ENCODE measurements at regions not wholly inside any gene's neighbourhood (a gene's known extent, or its start where the extent isn't known, plus 50 kb on each side); places are given as distances from the start of the nearest gene placed in this dataset.

DNA sequence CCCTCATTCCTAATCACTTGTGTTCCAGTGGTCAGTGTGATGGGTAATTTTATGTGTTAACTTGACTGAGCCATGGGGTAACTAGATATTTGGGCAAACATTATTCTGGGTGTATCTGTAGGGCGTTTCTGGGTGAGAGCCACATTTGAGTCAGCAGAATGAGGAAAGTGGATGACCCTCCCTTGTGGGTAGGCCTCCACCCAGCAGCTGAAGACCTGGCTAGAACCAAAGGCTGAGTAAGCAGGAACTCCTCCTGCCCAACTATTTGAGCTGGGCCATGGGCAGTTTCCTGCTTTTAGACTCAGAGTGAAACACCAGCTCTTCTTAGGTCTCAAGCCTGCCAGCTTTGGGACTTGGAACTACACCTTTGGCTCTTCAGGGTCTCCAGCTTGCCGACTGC lies 141.8 kb downstream of the ACKR3 start:
- intact Hi-C loops (cut with DNase I), result no loop called here
- Histone ChIP-seq H3K36me3 (no peaks in the 10 kb centered on the region), H3K4me3 (no peak overlapping the region), H3K4me1 (peaks cover 0 to 25% (median 16%) of the 10 kb centered on the region in 4 donors), H3K27me3 (no peaks in the 10 kb centered on the region), H3K9me3 (no peaks in the 10 kb centered on the region), H3K27ac (no peak overlapping the region)
- DNase-seq, result peak; percentile 79
- 73 to 82% methylated on average over 2 of the region's 2 CpGs for WGBS, 2 donors
- TF ChIP-seq CTCF (IDR thresholded peaks at IDR 0.05) (no peak), POLR2AphosphoS5 (IDR thresholded peaks at IDR 0.05) (peak in 1 of 4 donors; percentile 23), EP300 (IDR thresholded peaks at IDR 0.05) (no peak), POLR2A (IDR thresholded peaks at IDR 0.05) (no peak)

DNA sequence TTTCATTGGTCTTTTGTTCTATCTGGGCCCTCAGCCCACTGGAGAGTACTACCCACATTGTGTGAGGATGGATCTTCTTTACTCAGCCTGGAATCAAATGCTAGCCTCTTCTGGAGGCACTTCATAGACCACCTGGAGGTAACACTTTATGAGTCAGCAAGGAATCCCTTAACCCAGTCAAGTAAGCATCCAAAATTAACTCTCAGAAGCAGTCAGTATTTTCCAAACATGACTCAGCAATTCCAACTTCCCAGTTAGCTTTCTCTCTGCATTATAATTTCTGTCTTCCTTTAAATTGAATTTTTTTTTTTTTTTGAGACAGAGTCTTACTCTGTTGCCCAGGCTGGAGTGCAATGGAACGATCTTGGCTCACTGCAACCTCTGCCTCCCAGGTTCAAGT lies 142.7 kb downstream of the ACKR3 start:
- Histone ChIP-seq H3K27me3 (no peaks in the 10 kb centered on the region), H3K36me3 (no peaks in the 10 kb centered on the region), H3K4me1 (peaks cover 0 to 25% (median 16%) of the 10 kb centered on the region in 4 donors), H3K4me3 (no peak overlapping the region), H3K9me3 (no peaks in the 10 kb centered on the region), H3K27ac (no peak overlapping the region)
- DNase-seq, result no peak
- WGBS, 2 donors, result 87 to 91% methylated on average over 1 of the region's 1 CpG
- intact Hi-C loops (cut with DNase I), result no loop called here
- no peak for TF ChIP-seq POLR2A (IDR thresholded peaks at IDR 0.05)
- peak in 1 of 4 donors; percentile 5 for TF ChIP-seq POLR2AphosphoS5 (IDR thresholded peaks at IDR 0.05)
- no peak for TF ChIP-seq CTCF (IDR thresholded peaks at IDR 0.05)
- no peak for TF ChIP-seq EP300 (IDR thresholded peaks at IDR 0.05)

- Histone ChIP-seq H3K4me1 (peaks cover 0 to 25% (median 16%) of the 10 kb centered on the region in 4 donors), H3K4me3 (no peak overlapping the region), H3K36me3 (no peaks in the 10 kb centered on the region), H3K27ac (peak overlapping the region in 1 of 4 donors; percentile 35), H3K9me3 (no peaks in the 10 kb centered on the region), H3K27me3 (no peaks in the 10 kb centered on the region)
- WGBS, 2 donors, result 61 to 79% methylated on average over 8 of the region's 8 CpGs
- TF ChIP-seq POLR2AphosphoS5 (IDR thresholded peaks at IDR 0.05) (peak in 1 of 4 donors; percentile 20), POLR2A (IDR thresholded peaks at IDR 0.05) (no peak)
- intact Hi-C loops (cut with DNase I), result no loop called here
- no peak for DNase-seq
Observed at GRCh38 chr2:236712961-236713673, 143.5 kb downstream of the ACKR3 start.

DNA sequence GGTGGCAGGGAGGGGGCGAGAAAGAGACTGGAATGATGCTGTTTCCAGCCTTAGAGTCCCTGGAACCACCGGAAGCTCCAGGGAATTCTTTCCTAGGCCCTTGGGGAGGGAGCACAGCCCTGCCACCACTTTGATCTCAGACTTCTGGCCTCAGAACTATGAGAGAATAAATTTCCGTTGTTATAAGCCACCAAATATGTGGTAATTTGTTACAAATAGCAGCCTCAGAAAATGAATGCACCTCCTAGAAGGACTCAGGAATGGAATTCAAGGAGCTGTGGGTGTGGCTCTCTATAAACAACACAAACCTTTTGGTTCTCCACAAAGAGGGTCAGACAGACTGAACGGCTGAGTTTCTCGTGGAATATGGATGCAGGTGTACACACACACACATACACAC lies 144.5 kb downstream of the ACKR3 start:
- WGBS, 2 donors, result 51 to 72% methylated on average over 5 of the region's 5 CpGs
- DNase-seq, result no peak
- intact Hi-C loops (cut with DNase I), result no loop called here
- Histone ChIP-seq H3K27me3 (no peaks in the 10 kb centered on the region), H3K36me3 (no peaks in the 10 kb centered on the region), H3K4me1 (peaks cover 0 to 25% (median 16%) of the 10 kb centered on the region in 4 donors), H3K27ac (peak overlapping the region in 1 of 4 donors; percentile 35), H3K9me3 (no peaks in the 10 kb centered on the region), H3K4me3 (no peak overlapping the region)
- TF ChIP-seq EP300 (IDR thresholded peaks at IDR 0.05), result no peak
- TF ChIP-seq POLR2AphosphoS5 (IDR thresholded peaks at IDR 0.05), result no peak
- TF ChIP-seq POLR2A (IDR thresholded peaks at IDR 0.05), result no peak

- no peak overlapping the region for H3K27ac ChIP-seq
- intact Hi-C loops (cut with DNase I), result loop anchor here (5.0 kb wide), 1 partner anchor 33 kb away; no protein-coding TSS in a partner anchor
- no peaks in the 10 kb centered on the region for H3K27me3 ChIP-seq
- DNase-seq, result no peak
- no peak overlapping the region for H3K4me3 ChIP-seq
- H3K9me3 ChIP-seq, result no peaks in the 10 kb centered on the region
- TF ChIP-seq POLR2A (IDR thresholded peaks at IDR 0.05) (no peak), EP300 (IDR thresholded peaks at IDR 0.05) (no peak), POLR2AphosphoS5 (IDR thresholded peaks at IDR 0.05) (no peak), CTCF (IDR thresholded peaks at IDR 0.05) (no peak)
- H3K36me3 ChIP-seq, result no peaks in the 10 kb centered on the region
- WGBS, 2 donors, result 41 to 65% methylated on average over 10 of the region's 10 CpGs
- peaks cover 0 to 25% (median 16%) of the 10 kb centered on the region in 4 donors for H3K4me1 ChIP-seq
Observed at GRCh38 chr2:236715077-236715476, 145.5 kb downstream of the ACKR3 start.
